GM12864 (cell line): ENCODE measurements at regions not wholly inside any gene's neighbourhood (a gene's known extent, or its start where the extent isn't known, plus 50 kb on each side); places are given as distances from the start of the nearest gene placed in this dataset.
A peak's percentile ranks its signal among the peaks of the same experiment; 100 is the strongest.

Source experiments
- DNase-seq: peaks from one replicate; pipeline ENCODE4 v3.0.0-alpha.2; 2011; ENCODE audit warnings: low read depth
- H3K4me3 ChIP-seq: 2 replicates; pipeline ENCODE4 v1.5.1; 2011; ENCODE audit warnings: mild to moderate bottlenecking, low read depth, low read length, control low read depth
- CTCF ChIP-seq: IDR thresholded peaks from 2 replicates; pipeline ENCODE4 v1.5.1; 2011; ENCODE audit warnings: low read depth, mild to moderate bottlenecking, moderate library complexity, low read length, control low read depth, inconsistent platforms; ENCODE audit errors: missing control alignments

- H3K4me3 ChIP-seq, result no peak overlapping the region
- TF ChIP-seq CTCF, result no peak
- DNase-seq, result no peak
Measured at GRCh38 chr2:136392897-136393505, 275.1 kb upstream of the CXCR4 start.

- peak overlapping the region; percentile 9; the same call in 1 of the 2 replicates for H3K4me3 ChIP-seq
- TF ChIP-seq CTCF, result no peak
- no peak for DNase-seq
Measured at GRCh38 chr2:136389809-136390208, 271.9 kb upstream of the CXCR4 start.

GRCh38 chr2:136386046-136386445, 268.1 kb upstream of the CXCR4 start:
- no peak overlapping the region for H3K4me3 ChIP-seq
- no peak for TF ChIP-seq CTCF
- no peak for DNase-seq

GRCh38 chr2:136384531-136385303, 266.8 kb upstream of the CXCR4 start:
- no peak for DNase-seq

GRCh38 chr2:136383167-136383566, 265.2 kb upstream of the CXCR4 start:
- DNase-seq, result no peak
- TF ChIP-seq CTCF, result no peak
- H3K4me3 ChIP-seq, result no peak overlapping the region

More at GRCh38 chr2:136384531-136385303, 266.8 kb upstream of the CXCR4 start:
- no peak overlapping the region for H3K4me3 ChIP-seq
- peak; percentile 92 for TF ChIP-seq CTCF

GRCh38 chr2:136381722-136382633, 264.0 kb upstream of the CXCR4 start:
- DNase-seq, result peak; percentile 94
- no peak for TF ChIP-seq CTCF
- H3K4me3 ChIP-seq, result no peak overlapping the region; the same call in 1 of the 2 replicates
